H1 (cell line): ENCODE measurements at regions not wholly inside any gene's neighbourhood (a gene's known extent, or its start where the extent isn't known, plus 50 kb on each side); places are given as distances from the start of the nearest gene placed in this dataset.

Experiments
- CTCF ChIA-PET: fragments of 300-600 bp; sonication (Branson Sonifier 250); formaldehyde crosslinking; loops from one replicate; lab custom pipeline; 2021; ENCODE audit not compliant: partially characterized antibody; lab: Charles Lee
- POLR2A ChIA-PET: fragments of 300-600 bp; sonication (Branson Sonifier 250); formaldehyde crosslinking; loops from one replicate; lab custom pipeline; 2021; ENCODE audit warnings: inconsistent platforms; ENCODE audit not compliant: partially characterized antibody; lab: Charles Lee
- DNase-seq, 2 experiments: peaks; one replicate each; pipeline versions ENCODE4 v3.0.0 to v3.0.0-alpha.2; 2010 to 2022; ENCODE audit warnings: low spot score in 2 of 2, low read depth in 1 of 2, mixed read lengths in 1 of 2
- FAIRE-seq: peaks from 2 replicates; lab custom pipeline; 2011; peaks lifted over from hg19 to GRCh38; lab: Jason Lieb, UNC
- H2AFZ ChIP-seq: 2 replicates; pipeline ENCODE4 v1.8.1; 2012; ENCODE audit warnings: low read length, inconsistent platforms
- H2AK5ac ChIP-seq: 2 replicates; pipeline ENCODE4 v1.6.1; 2013; ENCODE audit warnings: low read depth, low read length
- H2BK120ac ChIP-seq: replicated peaks from 2 replicates; pipeline ENCODE3; 2013; ENCODE audit warnings: low read depth, low read length, inconsistent platforms
- H2BK12ac ChIP-seq: 2 replicates; pipeline ENCODE4 v1.6.1; 2013; ENCODE audit warnings: low read depth, low read length
- H2BK15ac ChIP-seq: 2 replicates; pipeline ENCODE4 v1.6.1; 2013; ENCODE audit warnings: low read length
- H2BK20ac ChIP-seq: 2 replicates; pipeline ENCODE4 v1.6.1; 2013; ENCODE audit warnings: low read length
- H2BK5ac ChIP-seq: 2 replicates; pipeline ENCODE4 v1.6.1; 2013; ENCODE audit warnings: low read depth, low read length
- H3K14ac ChIP-seq: 2 replicates; pipeline ENCODE4 v1.6.1; 2013; ENCODE audit warnings: inconsistent platforms; ENCODE audit not compliant: insufficient read length
- H3K18ac ChIP-seq: 2 replicates; pipeline ENCODE4 v1.6.1; 2013; ENCODE audit warnings: low read length; ENCODE audit errors: extremely low read depth
- H3K23ac ChIP-seq: 2 replicates; pipeline ENCODE4 v1.6.1; 2013; ENCODE audit warnings: inconsistent platforms; ENCODE audit not compliant: insufficient read length
- H3K23me2 ChIP-seq: 2 replicates; pipeline ENCODE4 v1.6.1; 2013; ENCODE audit warnings: low read depth, low read length
- H3K27ac ChIP-seq: 2 replicates; pipeline ENCODE4 v1.6.1; 2011; ENCODE audit warnings: low read depth, low read length, inconsistent platforms
- H3K27me3 ChIP-seq, 4 experiments: replicated peaks in 1 of 4; 1 replicate in 1 of 4; 2 replicates in 3 of 4; pipeline versions ENCODE4 v1.6.1 to v1.8.1; 2011 to 2013; ENCODE audit warnings: low read length in 3 of 4, mild to moderate bottlenecking in 3 of 4, inconsistent platforms in 2 of 4, mixed read lengths in 2 of 4, moderate library complexity in 1 of 4; ENCODE audit not compliant: control insufficient read depth in 3 of 4, insufficient read depth in 3 of 4; ENCODE audit errors: extremely low read depth in 1 of 4
- H3K36me3 ChIP-seq, 4 experiments: 2 replicates each; pipeline versions ENCODE4 v1.6.1 to v1.8.1; 2011 to 2013; ENCODE audit warnings: mild to moderate bottlenecking in 4 of 4, low read length in 3 of 4, moderate library complexity in 2 of 4, control low read depth in 1 of 4, inconsistent platforms in 1 of 4; ENCODE audit not compliant: insufficient read depth in 4 of 4, control insufficient read depth in 2 of 4
- H3K4ac ChIP-seq: replicated peaks from 2 replicates; pipeline ENCODE3; 2013; ENCODE audit warnings: low read length, low read depth, mixed read lengths, inconsistent platforms; ENCODE audit not compliant: insufficient read length
- H3K4me1 ChIP-seq, 4 experiments: replicated peaks in 1 of 4; 1 replicate in 1 of 4; 2 replicates in 3 of 4; pipeline versions ENCODE4 v1.6.1 to v1.8.1; 2011 to 2013; ENCODE audit warnings: low read length in 3 of 4, inconsistent platforms in 2 of 4, mixed read lengths in 1 of 4; ENCODE audit not compliant: insufficient read depth in 4 of 4, control insufficient read depth in 3 of 4
- H3K4me2 ChIP-seq, 2 experiments: 2 replicates each; pipeline versions ENCODE4 v1.6.1 to v1.8.1; 2011 to 2013; ENCODE audit warnings: low read depth in 2 of 2, low read length in 2 of 2, control low read depth in 1 of 2, inconsistent platforms in 1 of 2, mild to moderate bottlenecking in 1 of 2; ENCODE audit not compliant: insufficient read depth in 1 of 2
- H3K4me3 ChIP-seq, 4 experiments: fragments of 200-600, 300-600 bp in 1 of 4; sonication (generic), shearing (Covaris generic), sonication (Bioruptor Twin) in 1 of 4; 2 replicates each; pipeline versions ENCODE4 v1.5.1 to v1.8.1; 2011 to 2016; ENCODE audit warnings: low read length in 4 of 4, low read depth in 3 of 4, control low read depth in 2 of 4, inconsistent platforms in 2 of 4, mild to moderate bottlenecking in 2 of 4, mixed read lengths in 1 of 4, moderate library complexity in 1 of 4; ENCODE audit not compliant: insufficient read depth in 2 of 4; ENCODE audit errors: extremely low read depth in 1 of 4
- H3K56ac ChIP-seq: replicated peaks from 2 replicates; pipeline ENCODE3; 2013; ENCODE audit warnings: low read depth, mild to moderate bottlenecking, mixed read lengths, low read length, inconsistent platforms; ENCODE audit not compliant: insufficient read length
- H3K79me1 ChIP-seq: 2 replicates; pipeline ENCODE4 v1.6.1; 2013; ENCODE audit warnings: low read depth, low read length, control low read depth
- H3K79me2 ChIP-seq, 2 experiments: 2 replicates each; pipeline versions ENCODE4 v1.6.1 to v1.8.1; 2012 to 2013; ENCODE audit warnings: low read length in 2 of 2, mild to moderate bottlenecking in 2 of 2, inconsistent platforms in 1 of 2; ENCODE audit not compliant: insufficient read depth in 2 of 2, control insufficient read depth in 1 of 2
- H3K9ac ChIP-seq, 4 experiments: replicated peaks in 1 of 4; 1 replicate in 1 of 4; 2 replicates in 3 of 4; pipeline versions ENCODE4 v1.6.1 to v1.8.1; 2011 to 2013; ENCODE audit warnings: low read depth in 3 of 4, low read length in 3 of 4, control low read depth in 2 of 4, mild to moderate bottlenecking in 2 of 4, moderate library complexity in 2 of 4, inconsistent platforms in 1 of 4; ENCODE audit errors: extremely low read depth in 1 of 4
- H3K9me3 ChIP-seq, 2 experiments: 2 replicates each; pipeline versions ENCODE4 v1.6.1 to v1.8.1; 2012 to 2013; ENCODE audit warnings: mild to moderate bottlenecking in 2 of 2, moderate library complexity in 2 of 2, control low read depth in 1 of 2, inconsistent platforms in 1 of 2, low read depth in 1 of 2, low read length in 1 of 2, mixed read lengths in 1 of 2; ENCODE audit not compliant: insufficient read depth in 2 of 2
- H4K20me1 ChIP-seq, 2 experiments: replicated peaks in 1 of 2; 2 replicates each; pipeline versions ENCODE3 to v1.8.1; 2011 to 2013; ENCODE audit warnings: inconsistent platforms in 2 of 2, low read length in 2 of 2, mild to moderate bottlenecking in 1 of 2; ENCODE audit not compliant: insufficient read depth in 2 of 2, control insufficient read depth in 1 of 2
- H4K5ac ChIP-seq: 2 replicates; pipeline ENCODE4 v1.6.1; 2013; ENCODE audit warnings: low read length, low read depth, mixed read lengths, inconsistent platforms; ENCODE audit not compliant: insufficient read length
- H4K8ac ChIP-seq: 2 replicates; pipeline ENCODE4 v1.8.0; 2013; ENCODE audit warnings: mild to moderate bottlenecking, moderate library complexity, low read length, inconsistent platforms; ENCODE audit not compliant: insufficient read depth; ENCODE audit errors: extremely low read depth
- H4K91ac ChIP-seq: replicated peaks from 2 replicates; pipeline ENCODE3; 2013; ENCODE audit warnings: low read length, mixed read lengths, inconsistent platforms; ENCODE audit not compliant: insufficient read length
- CHD2 ChIP-seq: IDR thresholded peaks from 2 replicates; pipeline ENCODE4 v1.6.1; 2012; ENCODE audit warnings: low read length, improper control_type of control experiment
- RNF2 ChIP-seq: fragments of 200-900, 300-1000 bp; sonication (generic); IDR thresholded peaks from 2 replicates; pipeline ENCODE4 v1.7.1; 2016; ENCODE audit warnings: borderline replicate concordance, low read depth, mild to moderate bottlenecking, antibody characterized with exemption, low read length; ENCODE audit not compliant: poor library complexity, severe bottlenecking; ENCODE audit errors: missing control alignments
- YY1 ChIP-seq: IDR thresholded peaks from 2 replicates; pipeline ENCODE4 v1.6.1; 2011; ENCODE audit warnings: low read depth, mild to moderate bottlenecking, low read length
- WGBS, 2 experiments: shearing (Covaris generic) in 1 of 2; methylation state at CpG; one replicate each; pipeline versions ENCODE4 v1.1.6 to v1.1.7; 2013 to 2015; ENCODE audit warnings: low lambda C conversion rate in 2 of 2, mixed read lengths in 2 of 2, inconsistent platforms in 1 of 2, low coverage in 1 of 2, missing lambda C conversion rate in 1 of 2; ENCODE audit not compliant: insufficient replicate concordance in 2 of 2, insufficient coverage in 1 of 2, insufficient read length in 1 of 2; ENCODE audit errors: extremely low coverage in 1 of 2, missing lambda C conversion rate in 1 of 2; 5-methylcytosine and 5-hydroxymethylcytosine counted together

GRCh38 chr18:76228716-76229115, 266.3 kb downstream of the ZNF516 start:
- Histone ChIP-seq H3K9me3 (no peaks in the 10 kb centered on the region), H4K20me1 (no peaks in the 10 kb centered on the region), H3K4ac (no peak overlapping the region), H3K14ac (no peak overlapping the region), H2BK15ac (no peak overlapping the region), H2BK120ac (no peak overlapping the region), H3K23me2 (no peaks in the 10 kb centered on the region), H3K23ac (no peak overlapping the region), H4K91ac (no peak overlapping the region), H3K56ac (no peak overlapping the region), H3K27ac (no peak overlapping the region), H2AK5ac (no peak overlapping the region), H3K27me3 (0 out of 7 replicates have a peak, but pooled peaks cover 0 to 2% (median 0%) of the 10 kb centered on the region in 4 experiments), H2BK5ac (no peak overlapping the region), H3K4me1 (no peaks in the 10 kb centered on the region; a peak in 1 of 7 replicates), H3K4me3 (no peak overlapping the region), H2AFZ (no peak overlapping the region), H3K18ac (no peak overlapping the region), H3K36me3 (no peaks in the 10 kb centered on the region), H3K79me1 (no peaks in the 10 kb centered on the region; the same call in 1 of the 2 replicates), H3K9ac (no peak overlapping the region), H4K5ac (no peak overlapping the region), H3K4me2 (no peak overlapping the region), H2BK12ac (no peak overlapping the region), H3K79me2 (no peaks in the 10 kb centered on the region), H2BK20ac (no peak overlapping the region), H4K8ac (no peak overlapping the region)
- FAIRE-seq (no peak), DNase-seq (no peak)
- ChIA-PET POLR2A (no interaction called here), CTCF (interaction anchor here (0.6 to 0.7 kb wide), 2 partner anchors 30 to 180 kb away, joined by 3 read pairs; no protein-coding TSS in a partner anchor)
- WGBS, 2 experiments = 78% methylated on average over 7 of the region's 7 CpGs; no CpG with 5 or more reads in 1 of the 2 experiments
- TF ChIP-seq CHD2 = no peak
- TF ChIP-seq YY1 = no peak
- no peak for TF ChIP-seq RNF2
